Neural cell (in vitro differentiated cells): ENCODE measurements at regions not wholly inside any gene's neighbourhood (a gene's known extent, or its start where the extent isn't known, plus 50 kb on each side); places are given as distances from the start of the nearest gene placed in this dataset.

ENCODE experiments used
- H2AFZ ChIP-seq: fragments of 200-600, 300-800 bp; sonication (generic), shearing (Covaris generic); 2 replicates; pipeline ENCODE4 v1.6.0; 2014; ENCODE audit warnings: low read depth, mild to moderate bottlenecking, antibody characterized with exemption, low read length, moderate library complexity
- H3F3A ChIP-seq: fragments of 200-600 bp; shearing (Covaris generic); 2 replicates; pipeline ENCODE4 v1.6.1; 2016; ENCODE audit warnings: mild to moderate bottlenecking, moderate library complexity, mixed read lengths, antibody characterized with exemption, low read length; ENCODE audit not compliant: insufficient read depth, poor library complexity, severe bottlenecking
- H3K27ac ChIP-seq: fragments of 200-600, 300-800 bp; sonication (generic), shearing (Covaris generic); 2 replicates; pipeline ENCODE4 v1.5.1; 2014; ENCODE audit warnings: mild to moderate bottlenecking, low read length, moderate library complexity
- H3K27me3 ChIP-seq: fragments of 300-800, 200-600 bp; sonication (generic), shearing (Covaris generic); 2 replicates; pipeline ENCODE4 v1.6.0; 2014; ENCODE audit warnings: mild to moderate bottlenecking, low read depth, low read length, moderate library complexity; ENCODE audit not compliant: insufficient read depth
- H3K36me3 ChIP-seq: fragments of 300-800, 200-600 bp; sonication (generic), shearing (Covaris generic); 2 replicates; pipeline ENCODE4 v1.5.1; 2014; ENCODE audit warnings: mild to moderate bottlenecking, antibody characterized with exemption, low read length, moderate library complexity; ENCODE audit not compliant: insufficient read depth
- H3K4me2 ChIP-seq: fragments of 300-800, 200-600 bp; sonication (generic), shearing (Covaris generic); 2 replicates; pipeline ENCODE4 v1.6.0; 2014; ENCODE audit warnings: mild to moderate bottlenecking, low read length
- H3K4me3 ChIP-seq: fragments of 300-800, 200-600 bp; sonication (generic), shearing (Covaris generic); 2 replicates; pipeline ENCODE4 v1.5.1; 2014; ENCODE audit warnings: mild to moderate bottlenecking, low read length, moderate library complexity
- H3K79me2 ChIP-seq: fragments of 200-600 bp; shearing (Covaris generic); replicated peaks from 2 replicates; pipeline ENCODE4 v1.6.0; 2014; ENCODE audit warnings: mild to moderate bottlenecking, low read length, moderate library complexity; ENCODE audit not compliant: insufficient read depth
- H3K9ac ChIP-seq: fragments of 300-800, 200-600 bp; sonication (generic), shearing (Covaris generic); 2 replicates; pipeline ENCODE4 v1.6.1; 2016; ENCODE audit warnings: mild to moderate bottlenecking, low read length, mixed read lengths
- H3K9me2 ChIP-seq: fragments of 200-600 bp; shearing (Covaris generic); 2 replicates; pipeline ENCODE4 v1.6.1; 2016; ENCODE audit warnings: mild to moderate bottlenecking, low read length, mixed read lengths; ENCODE audit not compliant: insufficient read depth
- H3K9me3 ChIP-seq: fragments of 200-600, 300-800 bp; sonication (generic), shearing (Covaris generic); 2 replicates; pipeline ENCODE4 v1.6.1; 2016; ENCODE audit warnings: mild to moderate bottlenecking, mixed run types, low read length, moderate library complexity, mixed read lengths
- H4K20me1 ChIP-seq: fragments of 200-600 bp; shearing (Covaris generic); 2 replicates; pipeline ENCODE4 v1.6.1; 2016; ENCODE audit warnings: mild to moderate bottlenecking, mixed run types; ENCODE audit not compliant: insufficient read depth
- EP300 ChIP-seq: fragments of 450-650 bp; conservative IDR thresholded peaks from 2 replicates; pipeline ENCODE4 v1.6.1; 2014; ENCODE audit warnings: antibody characterized with exemption, mild to moderate bottlenecking, moderate library complexity; ENCODE audit not compliant: poor library complexity, severe bottlenecking
- EZH2 ChIP-seq: fragments of 200-600, 300-800 bp; shearing (Covaris generic), sonication (generic); IDR thresholded peaks from 2 replicates; pipeline ENCODE4 v1.6.1; 2014; ENCODE audit warnings: antibody characterized with exemption, low read length, borderline replicate concordance, mild to moderate bottlenecking; ENCODE audit not compliant: insufficient read depth, poor library complexity, severe bottlenecking
- MXI1 ChIP-seq: fragments of 450-650 bp; conservative IDR thresholded peaks from 2 replicates; pipeline ENCODE4 v1.6.1; 2014; ENCODE audit warnings: antibody characterized with exemption, mild to moderate bottlenecking; ENCODE audit not compliant: poor library complexity, severe bottlenecking
- POLR2AphosphoS5 ChIP-seq: IDR thresholded peaks from 2 replicates; pipeline ENCODE4 v1.6.1; 2012
- RAD21 ChIP-seq: fragments of 450-650 bp; conservative IDR thresholded peaks from 2 replicates; pipeline ENCODE4 v1.6.1; 2014; ENCODE audit warnings: antibody characterized with exemption, mild to moderate bottlenecking, moderate library complexity
- SMC3 ChIP-seq: fragments of 450-650 bp; conservative IDR thresholded peaks from 2 replicates; pipeline ENCODE4 v1.6.1; 2014; ENCODE audit warnings: antibody characterized with exemption, mild to moderate bottlenecking, moderate library complexity; ENCODE audit not compliant: poor library complexity
- TAF1 ChIP-seq: IDR thresholded peaks from 2 replicates; pipeline ENCODE4 v1.6.1; 2012; ENCODE audit warnings: low read depth
- TF ChIP-seq, protein P1 (sequence below): fragments of 450-650 bp; IDR thresholded peaks from 2 replicates; pipeline ENCODE4 v1.5.1; 2014; ENCODE audit warnings: antibody characterized with exemption, mild to moderate bottlenecking, moderate library complexity; ENCODE audit not compliant: poor library complexity, severe bottlenecking
- TF ChIP-seq, protein P2 (sequence below): IDR thresholded peaks from 2 replicates; pipeline ENCODE4 v1.6.1; 2012; ENCODE audit warnings: borderline replicate concordance

DNA sequence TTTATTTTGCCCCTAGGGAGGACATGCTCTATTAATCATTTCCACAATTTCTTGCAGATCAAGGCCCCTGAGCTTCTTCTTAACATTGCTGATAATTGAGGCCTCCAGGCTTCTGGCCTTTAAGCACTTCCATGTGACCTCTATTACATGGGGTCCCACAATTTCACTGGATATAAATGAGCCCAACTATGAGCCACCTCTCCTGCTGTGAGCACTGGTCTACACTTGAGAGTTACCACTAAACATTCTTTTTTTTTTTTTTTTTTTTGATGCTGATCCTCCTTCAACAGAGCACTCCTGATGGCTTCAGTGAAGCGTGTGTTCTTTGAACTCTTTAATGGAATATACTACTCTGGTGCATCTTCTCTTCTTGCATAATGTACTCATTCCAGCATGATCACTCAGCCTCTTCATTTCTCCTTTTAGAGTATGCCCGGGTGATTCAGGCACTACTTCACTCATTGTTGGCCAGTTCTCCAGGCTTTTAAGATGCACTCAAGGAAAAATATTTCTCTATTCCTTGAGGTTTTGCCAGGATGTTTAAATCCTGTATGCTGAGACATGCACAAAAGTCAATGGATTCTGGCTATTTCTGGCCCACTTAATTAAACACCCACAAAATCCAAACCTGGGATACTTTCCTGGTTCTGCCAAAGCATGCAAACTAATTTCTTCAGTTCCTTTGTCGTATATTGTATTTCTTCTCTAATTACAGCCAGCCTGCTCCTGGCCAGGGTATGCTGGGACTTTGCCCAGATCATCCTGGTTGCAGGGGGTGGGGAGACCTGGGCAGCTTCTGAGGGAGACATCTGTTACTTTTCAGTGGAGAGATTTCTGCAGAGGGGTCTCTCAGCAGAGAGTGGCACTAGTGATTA is 257.8 kb upstream of the LUZP2 start:
- Histone ChIP-seq H3K9me3 (no peaks in the 10 kb centered on the region), H2AFZ (no peak overlapping the region)

DNA sequence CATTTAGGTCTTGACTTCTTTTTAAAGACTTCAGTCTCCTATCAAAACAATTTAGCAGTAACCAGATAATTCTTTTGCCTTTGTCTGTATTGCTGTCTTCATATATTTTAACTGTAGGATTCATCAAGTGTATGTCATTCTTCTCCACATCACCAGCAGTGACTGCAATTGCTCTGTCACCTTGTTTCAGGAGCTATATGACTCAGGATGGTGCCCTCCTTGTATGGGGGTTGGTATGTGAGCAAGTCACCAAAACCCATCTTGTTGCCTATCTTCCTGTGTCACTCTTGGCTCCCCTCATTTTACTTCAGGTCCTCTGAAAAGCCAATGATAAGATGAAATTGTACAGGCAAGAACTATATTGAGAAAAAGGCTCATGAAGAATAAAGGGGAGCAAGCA is 256.9 kb upstream of the LUZP2 start:
- Histone ChIP-seq H3K27me3 (no peaks in the 10 kb centered on the region), H3K4me2 (no peak overlapping the region), H2AFZ (no peak overlapping the region), H3K9me3 (no peaks in the 10 kb centered on the region), H3K9ac (no peak overlapping the region), H3F3A (no peaks in the 10 kb centered on the region), H3K79me2 (no peaks in the 10 kb centered on the region), H3K4me3 (no peak overlapping the region), H4K20me1 (no peaks in the 10 kb centered on the region), H3K36me3 (no peaks in the 10 kb centered on the region), H3K27ac (no peak overlapping the region), H3K9me2 (no peaks in the 10 kb centered on the region)
- TF ChIP-seq SMC3 (no peak), RAD21 (no peak), EP300 (peak; percentile 30)

More for the DNA sequence above, 257.8 kb upstream of the LUZP2 start:
- no peak overlapping the region for H3K4me2 ChIP-seq
- H3K4me3 ChIP-seq: no peak overlapping the region
- H3K27me3 ChIP-seq: no peaks in the 10 kb centered on the region
- no peaks in the 10 kb centered on the region for H4K20me1 ChIP-seq
- no peaks in the 10 kb centered on the region for H3K79me2 ChIP-seq
- H3K9me2 ChIP-seq: no peaks in the 10 kb centered on the region
- no peaks in the 10 kb centered on the region for H3K36me3 ChIP-seq
- no peak for TF ChIP-seq RAD21
- TF ChIP-seq, protein P1, sequence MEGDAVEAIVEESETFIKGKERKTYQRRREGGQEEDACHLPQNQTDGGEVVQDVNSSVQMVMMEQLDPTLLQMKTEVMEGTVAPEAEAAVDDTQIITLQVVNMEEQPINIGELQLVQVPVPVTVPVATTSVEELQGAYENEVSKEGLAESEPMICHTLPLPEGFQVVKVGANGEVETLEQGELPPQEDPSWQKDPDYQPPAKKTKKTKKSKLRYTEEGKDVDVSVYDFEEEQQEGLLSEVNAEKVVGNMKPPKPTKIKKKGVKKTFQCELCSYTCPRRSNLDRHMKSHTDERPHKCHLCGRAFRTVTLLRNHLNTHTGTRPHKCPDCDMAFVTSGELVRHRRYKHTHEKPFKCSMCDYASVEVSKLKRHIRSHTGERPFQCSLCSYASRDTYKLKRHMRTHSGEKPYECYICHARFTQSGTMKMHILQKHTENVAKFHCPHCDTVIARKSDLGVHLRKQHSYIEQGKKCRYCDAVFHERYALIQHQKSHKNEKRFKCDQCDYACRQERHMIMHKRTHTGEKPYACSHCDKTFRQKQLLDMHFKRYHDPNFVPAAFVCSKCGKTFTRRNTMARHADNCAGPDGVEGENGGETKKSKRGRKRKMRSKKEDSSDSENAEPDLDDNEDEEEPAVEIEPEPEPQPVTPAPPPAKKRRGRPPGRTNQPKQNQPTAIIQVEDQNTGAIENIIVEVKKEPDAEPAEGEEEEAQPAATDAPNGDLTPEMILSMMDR: no peak
- no peak for TF ChIP-seq EP300
- TF ChIP-seq POLR2AphosphoS5: no peak
- TF ChIP-seq, protein P2, sequence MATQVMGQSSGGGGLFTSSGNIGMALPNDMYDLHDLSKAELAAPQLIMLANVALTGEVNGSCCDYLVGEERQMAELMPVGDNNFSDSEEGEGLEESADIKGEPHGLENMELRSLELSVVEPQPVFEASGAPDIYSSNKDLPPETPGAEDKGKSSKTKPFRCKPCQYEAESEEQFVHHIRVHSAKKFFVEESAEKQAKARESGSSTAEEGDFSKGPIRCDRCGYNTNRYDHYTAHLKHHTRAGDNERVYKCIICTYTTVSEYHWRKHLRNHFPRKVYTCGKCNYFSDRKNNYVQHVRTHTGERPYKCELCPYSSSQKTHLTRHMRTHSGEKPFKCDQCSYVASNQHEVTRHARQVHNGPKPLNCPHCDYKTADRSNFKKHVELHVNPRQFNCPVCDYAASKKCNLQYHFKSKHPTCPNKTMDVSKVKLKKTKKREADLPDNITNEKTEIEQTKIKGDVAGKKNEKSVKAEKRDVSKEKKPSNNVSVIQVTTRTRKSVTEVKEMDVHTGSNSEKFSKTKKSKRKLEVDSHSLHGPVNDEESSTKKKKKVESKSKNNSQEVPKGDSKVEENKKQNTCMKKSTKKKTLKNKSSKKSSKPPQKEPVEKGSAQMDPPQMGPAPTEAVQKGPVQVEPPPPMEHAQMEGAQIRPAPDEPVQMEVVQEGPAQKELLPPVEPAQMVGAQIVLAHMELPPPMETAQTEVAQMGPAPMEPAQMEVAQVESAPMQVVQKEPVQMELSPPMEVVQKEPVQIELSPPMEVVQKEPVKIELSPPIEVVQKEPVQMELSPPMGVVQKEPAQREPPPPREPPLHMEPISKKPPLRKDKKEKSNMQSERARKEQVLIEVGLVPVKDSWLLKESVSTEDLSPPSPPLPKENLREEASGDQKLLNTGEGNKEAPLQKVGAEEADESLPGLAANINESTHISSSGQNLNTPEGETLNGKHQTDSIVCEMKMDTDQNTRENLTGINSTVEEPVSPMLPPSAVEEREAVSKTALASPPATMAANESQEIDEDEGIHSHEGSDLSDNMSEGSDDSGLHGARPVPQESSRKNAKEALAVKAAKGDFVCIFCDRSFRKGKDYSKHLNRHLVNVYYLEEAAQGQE: no peak
- no peak for TF ChIP-seq SMC3
- no peak for TF ChIP-seq MXI1
- no peak for TF ChIP-seq TAF1
- TF ChIP-seq EZH2: no peak
- H3K27ac ChIP-seq: no peak overlapping the region
- no peak overlapping the region for H3K9ac ChIP-seq
- H3F3A ChIP-seq: no peaks in the 10 kb centered on the region
